PC-3 (cell line): ENCODE measurements at regions not wholly inside any gene's neighbourhood (a gene's known extent, or its start where the extent isn't known, plus 50 kb on each side); places are given as distances from the start of the nearest gene placed in this dataset.

Experiments used
- EZH2phosphoT487 ChIP-seq: fragments of 300-600 bp; sonication (generic); IDR thresholded peaks from 2 replicates; pipeline ENCODE4 v1.6.1; 2018; ENCODE audit warnings: mild to moderate bottlenecking, antibody characterized with exemption, low read length, borderline replicate concordance
- TF ChIP-seq, protein P1 (sequence below): fragments of 300-600 bp; sonication (generic); conservative IDR thresholded peaks from 2 replicates; pipeline ENCODE4 v1.5.1; 2017; ENCODE audit warnings: antibody characterized with exemption, low read depth, mild to moderate bottlenecking, low read length

DNA sequence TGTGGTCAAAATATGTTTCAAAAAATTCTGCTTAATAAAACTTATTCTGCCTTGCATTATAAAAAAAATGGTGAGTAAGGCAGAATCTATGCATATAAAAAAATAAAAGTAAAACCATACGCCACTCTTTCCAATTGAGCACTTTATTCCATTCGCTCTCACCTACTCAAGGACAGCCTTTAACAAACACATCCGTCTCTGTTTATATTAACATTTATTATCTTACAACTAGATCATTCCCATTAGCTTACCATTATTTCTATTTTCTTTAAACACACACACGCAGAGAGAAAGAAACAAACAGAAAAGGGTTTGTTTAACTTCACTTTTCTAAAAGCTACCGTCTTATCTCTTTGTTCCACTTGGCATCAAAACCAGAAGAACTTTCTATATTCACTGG lies 598.9 kb upstream of the CHRM3 start:
- no peak for TF ChIP-seq EZH2phosphoT487
- TF ChIP-seq, protein P1, sequence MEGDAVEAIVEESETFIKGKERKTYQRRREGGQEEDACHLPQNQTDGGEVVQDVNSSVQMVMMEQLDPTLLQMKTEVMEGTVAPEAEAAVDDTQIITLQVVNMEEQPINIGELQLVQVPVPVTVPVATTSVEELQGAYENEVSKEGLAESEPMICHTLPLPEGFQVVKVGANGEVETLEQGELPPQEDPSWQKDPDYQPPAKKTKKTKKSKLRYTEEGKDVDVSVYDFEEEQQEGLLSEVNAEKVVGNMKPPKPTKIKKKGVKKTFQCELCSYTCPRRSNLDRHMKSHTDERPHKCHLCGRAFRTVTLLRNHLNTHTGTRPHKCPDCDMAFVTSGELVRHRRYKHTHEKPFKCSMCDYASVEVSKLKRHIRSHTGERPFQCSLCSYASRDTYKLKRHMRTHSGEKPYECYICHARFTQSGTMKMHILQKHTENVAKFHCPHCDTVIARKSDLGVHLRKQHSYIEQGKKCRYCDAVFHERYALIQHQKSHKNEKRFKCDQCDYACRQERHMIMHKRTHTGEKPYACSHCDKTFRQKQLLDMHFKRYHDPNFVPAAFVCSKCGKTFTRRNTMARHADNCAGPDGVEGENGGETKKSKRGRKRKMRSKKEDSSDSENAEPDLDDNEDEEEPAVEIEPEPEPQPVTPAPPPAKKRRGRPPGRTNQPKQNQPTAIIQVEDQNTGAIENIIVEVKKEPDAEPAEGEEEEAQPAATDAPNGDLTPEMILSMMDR = no peak
